ENCODE measurements at regions not wholly inside any gene's neighbourhood (a gene's known extent, or its start where the extent isn't known, plus 50 kb on each side); places are given as distances from the start of the nearest gene placed in this dataset.

GRCh38 chr12:62003701-62004100, 256.5 kb upstream of the USP15 start:
- H3K23ac ChIP-seq (ENCODE audit: insufficient read length): no peak overlapping the region
- no peak overlapping the region for H2BK20ac ChIP-seq (ENCODE audit: low read length)
- no peak overlapping the region for H2AK5ac ChIP-seq (ENCODE audit: low read depth, low read length)
- FAIRE-seq: no peak
- 82% methylated on average over 2 of the region's 2 CpGs; no CpG with 5 or more reads in 1 of the 2 experiments for WGBS, 2 experiments (ENCODE audit: extremely low coverage in 1 of 2, insufficient coverage in 1 of 2, insufficient read length in 1 of 2, insufficient replicate concordance in 2 of 2, low coverage in 1 of 2, low lambda C conversion rate in 2 of 2, missing lambda C conversion rate in 1 of 2)
- H4K5ac ChIP-seq (ENCODE audit: insufficient read length, low read depth, low read length): no peak overlapping the region
- no peak overlapping the region for H3K27ac ChIP-seq (ENCODE audit: low read depth, low read length)
- no peak overlapping the region for H3K4me2 ChIP-seq (ENCODE audit: insufficient read depth in 1 of 2, low read depth in 2 of 2, low read length in 2 of 2)
- DNase-seq (ENCODE audit: low read depth in 1 of 2, low spot score in 2 of 2): no peak
- no peak overlapping the region for H4K8ac ChIP-seq (ENCODE audit: extremely low read depth, insufficient read depth, low read length)
- no peak overlapping the region for H3K18ac ChIP-seq (ENCODE audit: extremely low read depth, low read length)
- H4K20me1 ChIP-seq (replicated peaks in 1 of 2; ENCODE audit: control insufficient read depth in 1 of 2, insufficient read depth in 2 of 2, low read length in 2 of 2): no peaks in the 10 kb centered on the region
- no peak overlapping the region for H3K4ac ChIP-seq (replicated peaks; ENCODE audit: insufficient read length, low read depth, low read length)
- H2BK15ac ChIP-seq (ENCODE audit: low read length): no peak overlapping the region
- no peaks in the 10 kb centered on the region for H3K9me3 ChIP-seq (ENCODE audit: insufficient read depth in 2 of 2, low read depth in 1 of 2, low read length in 1 of 2)
- ChIA-PET POLR2A (ENCODE audit: partially characterized antibody) (no interaction called here), CTCF (ENCODE audit: partially characterized antibody) (no interaction called here)
- H2BK5ac ChIP-seq (ENCODE audit: low read depth, low read length): no peak overlapping the region
- no peaks in the 10 kb centered on the region for H3K79me1 ChIP-seq (ENCODE audit: low read depth, low read length)
- no peak overlapping the region for H2BK120ac ChIP-seq (replicated peaks; ENCODE audit: low read depth, low read length)
- no peak overlapping the region for H4K91ac ChIP-seq (replicated peaks; ENCODE audit: insufficient read length, low read length)
- H3K4me3 ChIP-seq (ENCODE audit: extremely low read depth in 1 of 4, insufficient read depth in 2 of 4, low read depth in 3 of 4, low read length in 4 of 4): no peak overlapping the region
- H2BK12ac ChIP-seq (ENCODE audit: low read depth, low read length): no peak overlapping the region
- no peak overlapping the region for H3K9ac ChIP-seq (replicated peaks in 1 of 4; ENCODE audit: extremely low read depth in 1 of 4, low read depth in 3 of 4, low read length in 3 of 4)
- no peak overlapping the region for H3K56ac ChIP-seq (replicated peaks; ENCODE audit: insufficient read length, low read depth, low read length)
- H3K36me3 ChIP-seq (ENCODE audit: control insufficient read depth in 2 of 4, insufficient read depth in 4 of 4, low read length in 3 of 4): no peaks in the 10 kb centered on the region
- no peaks in the 10 kb centered on the region for H3K79me2 ChIP-seq (ENCODE audit: control insufficient read depth in 1 of 2, insufficient read depth in 2 of 2, low read length in 2 of 2)
- peaks cover 0 to 1% (median 0%) of the 10 kb centered on the region in 4 experiments; a peak in 1 of 7 replicates for H3K27me3 ChIP-seq (replicated peaks in 1 of 4; ENCODE audit: control insufficient read depth in 3 of 4, extremely low read depth in 1 of 4, insufficient read depth in 3 of 4, low read length in 3 of 4)
- TF ChIP-seq YY1 (IDR thresholded peaks at IDR 0.05; ENCODE audit: low read depth, low read length) (no peak), ATF3 (IDR thresholded peaks at IDR 0.05; ENCODE audit: insufficient read depth, low read depth, low read length) (no peak), RFX5 (IDR thresholded peaks at IDR 0.05; ENCODE audit: borderline replicate concordance, low read depth, low read length) (no peak), RAD21 (IDR thresholded peaks at IDR 0.05 in 1 of 2, conservative IDR thresholded peaks at IDR 0.05 in 1 of 2; ENCODE audit: low read depth in 2 of 2, low read length in 2 of 2) (no peak), CHD1 (IDR thresholded peaks at IDR 0.05; ENCODE audit: low read depth, low read length) (no peak)
- no peaks in the 10 kb centered on the region for H3K23me2 ChIP-seq (ENCODE audit: low read depth, low read length)
- H2AFZ ChIP-seq (ENCODE audit: low read length): no peak overlapping the region
- H3K14ac ChIP-seq (ENCODE audit: insufficient read length): no peak overlapping the region
- no peaks in the 10 kb centered on the region; a peak in 1 of 7 replicates for H3K4me1 ChIP-seq (replicated peaks in 1 of 4; ENCODE audit: control insufficient read depth in 3 of 4, insufficient read depth in 4 of 4, low read length in 3 of 4)
